Body of pancreas (tissue), 4 donors: ENCODE measurements at regions not wholly inside any gene's neighbourhood (a gene's known extent, or its start where the extent isn't known, plus 50 kb on each side); places are given as distances from the start of the nearest gene placed in this dataset.

Experiments used
- CTCF ChIP-seq, 7 experiments: fragments of 450-650 bp in 4 of 7; fragments of 200-600 bp in 3 of 7; sonication (generic) in 3 of 7; IDR thresholded peaks; one replicate each; pipeline ENCODE4 v1.5.1; 2016 to 2019; ENCODE audit warnings: antibody characterized with exemption in 7 of 7
- POLR2A ChIP-seq, 3 donors: fragments of 450-650 bp; IDR thresholded peaks; one replicate each; pipeline ENCODE4 v1.6.1; 2016; ENCODE audit warnings: antibody characterized with exemption in 3 of 3, mild to moderate bottlenecking in 2 of 3

GRCh38 chr6:134466771-134467525 is 149.0 kb upstream of the SGK1 start:
- TF ChIP-seq CTCF (IDR thresholded peaks at IDR 0.05), result no peak
- TF ChIP-seq POLR2A (IDR thresholded peaks at IDR 0.05), result no peak
